ENCODE measurements at regions not wholly inside any gene's neighbourhood (a gene's known extent, or its start where the extent isn't known, plus 50 kb on each side); places are given as distances from the start of the nearest gene placed in this dataset.

- no peak for DNase-seq (ENCODE audit: low read depth, low spot score)
These were observed 408.1 kb downstream of the GALR1 start for GRCh38 chr18:77657651-77658298.

- no peak for DNase-seq (ENCODE audit: low read depth, low spot score)
These were observed 408.6 kb downstream of the GALR1 start for GRCh38 chr18:77658299-77658662.

- no peak for DNase-seq (ENCODE audit: low read depth, low spot score)
These were observed 409.3 kb downstream of the GALR1 start for GRCh38 chr18:77658751-77659448.

GRCh38 chr18:77666613-77667012 is 417.0 kb downstream of the GALR1 start:
- DNase-seq (ENCODE audit: low read depth, low spot score), result no peak

- DNase-seq (ENCODE audit: low read depth, low spot score), result no peak
These were observed 418.6 kb downstream of the GALR1 start for GRCh38 chr18:77668219-77668618.

- no peak for DNase-seq (ENCODE audit: low read depth, low spot score)
These were observed 419.7 kb downstream of the GALR1 start for GRCh38 chr18:77669331-77669730.

GRCh38 chr18:77671456-77672167 is 422.0 kb downstream of the GALR1 start:
- no peak for DNase-seq (ENCODE audit: low read depth, low spot score)

- peak; percentile 23 for DNase-seq (ENCODE audit: low read depth, low spot score)
These were observed 427.3 kb downstream of the GALR1 start for GRCh38 chr18:77676910-77677309.

GRCh38 chr18:77677536-77677935 is 427.9 kb downstream of the GALR1 start:
- no peak for DNase-seq (ENCODE audit: low read depth, low spot score)

- DNase-seq (ENCODE audit: low read depth, low spot score), result no peak
These were observed 430.2 kb downstream of the GALR1 start for GRCh38 chr18:77679869-77680268.

- no peak for DNase-seq (ENCODE audit: low read depth, low spot score)
These were observed 450.4 kb downstream of the GALR1 start for GRCh38 chr18:77700051-77700450.

GRCh38 chr18:77701977-77702376 is 452.3 kb downstream of the GALR1 start:
- no peak for DNase-seq (ENCODE audit: low read depth, low spot score)

- DNase-seq (ENCODE audit: low read depth, low spot score), result peak; percentile 12
These were observed 453.0 kb downstream of the GALR1 start for GRCh38 chr18:77702686-77703085.

- no peak for DNase-seq (ENCODE audit: low read depth, low spot score)
These were observed 455.7 kb downstream of the GALR1 start for GRCh38 chr18:77705301-77705700.

- no peak for DNase-seq (ENCODE audit: low read depth, low spot score)
These were observed 459.3 kb downstream of the GALR1 start for GRCh38 chr18:77708826-77709506.

GRCh38 chr18:77711096-77711495 is 461.4 kb downstream of the GALR1 start:
- no peak for DNase-seq (ENCODE audit: low read depth, low spot score)

GRCh38 chr18:77714716-77715115 is 465.1 kb downstream of the GALR1 start:
- DNase-seq (ENCODE audit: low read depth, low spot score), result no peak

- DNase-seq (ENCODE audit: low read depth, low spot score), result no peak
These were observed 466.6 kb downstream of the GALR1 start for GRCh38 chr18:77716282-77716681.

- peak; percentile 48 for DNase-seq (ENCODE audit: low read depth, low spot score)
These were observed 483.8 kb downstream of the GALR1 start for GRCh38 chr18:77733292-77733903.

- DNase-seq (ENCODE audit: low read depth, low spot score), result no peak
These were observed 487.2 kb downstream of the GALR1 start for GRCh38 chr18:77736842-77737241.

GRCh38 chr18:77737405-77737804 is 487.8 kb downstream of the GALR1 start:
- DNase-seq (ENCODE audit: low read depth, low spot score), result no peak

GRCh38 chr18:77749089-77749488 is 499.4 kb downstream of the GALR1 start:
- DNase-seq (ENCODE audit: low read depth, low spot score), result no peak

Measured in iPS DF 19.7 (cell line).